Mammary epithelial cell (primary cell): ENCODE measurements at regions not wholly inside any gene's neighbourhood (a gene's known extent, or its start where the extent isn't known, plus 50 kb on each side); places are given as distances from the start of the nearest gene placed in this dataset.

Experiments
- EZH2 ChIP-seq: IDR thresholded peaks from 2 replicates; pipeline ENCODE4 v1.6.1; 2012; ENCODE audit warnings: low read length, inconsistent platforms, borderline replicate concordance
- TF ChIP-seq, protein P1 (sequence below), 2 donors: IDR thresholded peaks in 1 of 2; conservative IDR thresholded peaks in 1 of 2; 2 replicates each; pipeline ENCODE4 v1.5.1; 2011 to 2012; ENCODE audit warnings: inconsistent platforms in 2 of 2, low read length in 2 of 2, mild to moderate bottlenecking in 2 of 2, control low read depth in 1 of 2, low read depth in 1 of 2; ENCODE audit not compliant: insufficient read depth in 1 of 2; ENCODE audit errors: extremely low read depth in 1 of 2

DNA sequence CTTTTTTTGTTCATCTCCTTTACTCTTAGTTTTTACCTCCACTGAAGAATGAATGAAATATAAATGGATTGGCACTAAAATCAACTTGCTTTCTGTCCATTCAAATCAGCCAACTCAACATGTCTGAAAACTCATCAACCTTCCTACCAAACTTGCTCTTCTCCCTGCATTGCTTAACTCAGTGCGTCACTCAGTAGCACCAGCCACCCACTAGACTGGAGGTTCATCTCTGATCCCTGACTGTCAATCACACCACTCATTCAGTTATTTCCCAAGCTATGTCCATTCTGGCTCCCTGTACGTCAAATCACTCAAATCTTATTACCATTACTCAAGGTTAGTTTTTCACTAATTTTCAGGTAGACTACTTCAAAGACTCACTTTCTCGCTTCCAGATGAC is 75.2 kb upstream of the RBMS1 start:
- TF ChIP-seq, protein P1, sequence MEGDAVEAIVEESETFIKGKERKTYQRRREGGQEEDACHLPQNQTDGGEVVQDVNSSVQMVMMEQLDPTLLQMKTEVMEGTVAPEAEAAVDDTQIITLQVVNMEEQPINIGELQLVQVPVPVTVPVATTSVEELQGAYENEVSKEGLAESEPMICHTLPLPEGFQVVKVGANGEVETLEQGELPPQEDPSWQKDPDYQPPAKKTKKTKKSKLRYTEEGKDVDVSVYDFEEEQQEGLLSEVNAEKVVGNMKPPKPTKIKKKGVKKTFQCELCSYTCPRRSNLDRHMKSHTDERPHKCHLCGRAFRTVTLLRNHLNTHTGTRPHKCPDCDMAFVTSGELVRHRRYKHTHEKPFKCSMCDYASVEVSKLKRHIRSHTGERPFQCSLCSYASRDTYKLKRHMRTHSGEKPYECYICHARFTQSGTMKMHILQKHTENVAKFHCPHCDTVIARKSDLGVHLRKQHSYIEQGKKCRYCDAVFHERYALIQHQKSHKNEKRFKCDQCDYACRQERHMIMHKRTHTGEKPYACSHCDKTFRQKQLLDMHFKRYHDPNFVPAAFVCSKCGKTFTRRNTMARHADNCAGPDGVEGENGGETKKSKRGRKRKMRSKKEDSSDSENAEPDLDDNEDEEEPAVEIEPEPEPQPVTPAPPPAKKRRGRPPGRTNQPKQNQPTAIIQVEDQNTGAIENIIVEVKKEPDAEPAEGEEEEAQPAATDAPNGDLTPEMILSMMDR (conservative IDR thresholded peaks at IDR 0.05 in 1 of 2, IDR thresholded peaks at IDR 0.05 in 1 of 2; ENCODE audit: extremely low read depth in 1 of 2, insufficient read depth in 1 of 2, low read depth in 1 of 2, low read length in 2 of 2), result no peak
- no peak for TF ChIP-seq EZH2
